HepG2 (cell line): ENCODE measurements at regions not wholly inside any gene's neighbourhood (a gene's known extent, or its start where the extent isn't known, plus 50 kb on each side); places are given as distances from the start of the nearest gene placed in this dataset.

Experiments
- ATAC-seq: fragments of 200-7000 bp; cut with Tn5 transposase; 3 replicates; pipeline ENCODE4 v1.9.1; 2020; ENCODE audit warnings: mild to moderate bottlenecking, moderate library complexity
- BruUV-seq: library from RNA; stranded (reverse); fragments of 400-500 nt; replicated peaks from 2 replicates; lab custom pipeline; 2021; lab: Mats Ljungman, UMichigan
- CTCF ChIA-PET: fragments of 300-600 bp; formaldehyde crosslinking; extraction: SDS; loops from one replicate; lab custom pipeline; 2021; ENCODE audit warnings: low total read pairs, inconsistent platforms, low intra/inter-chr PET ratio; lab: Yijun Ruan, JAX
- POLR2A ChIA-PET: fragments of 350-600 bp; sonication (Branson Sonifier 250); formaldehyde crosslinking; loops from one replicate; lab custom pipeline; 2020; ENCODE audit warnings: antibody characterized with exemption, inconsistent platforms; lab: Yijun Ruan, JAX
- DNase-seq: peaks from one replicate; pipeline ENCODE4 v3.0.0-alpha.2; 2015; ENCODE audit warnings: low spot score
- FAIRE-seq: peaks from 3 replicates; lab custom pipeline; 2011; peaks lifted over from hg19 to GRCh38; lab: Jason Lieb, UNC
- H2AFZ ChIP-seq: one replicate; pipeline ENCODE4 v1.6.1; 2011; ENCODE audit warnings: low read length, inconsistent platforms
- H3K27ac ChIP-seq: fragments of 300-600 bp; 3 replicates; pipeline ENCODE4 v1.8.0; 2011; ENCODE audit warnings: mixed run types, mild to moderate bottlenecking, mixed read lengths, low read length, inconsistent platforms; ENCODE audit not compliant: insufficient read depth; ENCODE audit errors: extremely low read length
- H3K27me3 ChIP-seq, 2 experiments: fragments of 200-600 bp in 1 of 2; 2 replicates in 1 of 2; 3 replicates in 1 of 2; pipeline versions ENCODE4 v1.6.0 to v1.8.0; 2011; ENCODE audit warnings: low read length in 2 of 2, mild to moderate bottlenecking in 2 of 2, moderate library complexity in 2 of 2, inconsistent platforms in 1 of 2; ENCODE audit not compliant: insufficient read depth in 2 of 2, control insufficient read depth in 1 of 2
- H3K36me3 ChIP-seq, 2 experiments: fragments of 200-600 bp in 1 of 2; replicated peaks in 1 of 2; 2 replicates in 1 of 2; 3 replicates in 1 of 2; pipeline versions ENCODE4 v1.5.1 to v1.8.0; 2011; ENCODE audit warnings: low read length in 2 of 2, inconsistent platforms in 1 of 2; ENCODE audit not compliant: insufficient read depth in 2 of 2, control insufficient read depth in 1 of 2
- H3K4me1 ChIP-seq: 2 replicates; pipeline ENCODE4 v1.5.1; 2012; ENCODE audit warnings: low read length, inconsistent platforms; ENCODE audit not compliant: insufficient read depth
- H3K4me2 ChIP-seq: 2 replicates; pipeline ENCODE4 v1.6.0; 2011; ENCODE audit warnings: low read depth, low read length, inconsistent platforms
- H3K4me3 ChIP-seq, 3 experiments: fragments of 200-600 bp in 1 of 3; sonication (generic), shearing (Covaris generic) in 1 of 3; replicated peaks in 1 of 3; 2 replicates each; pipeline ENCODE4 v1.5.1; 2011 to 2016; ENCODE audit warnings: low read length in 3 of 3, inconsistent platforms in 2 of 3, low read depth in 2 of 3, mild to moderate bottlenecking in 2 of 3, control low read depth in 1 of 3, mixed read lengths in 1 of 3; ENCODE audit not compliant: insufficient read depth in 1 of 3
- H3K79me2 ChIP-seq: one replicate; pipeline ENCODE4 v1.6.1; 2011; ENCODE audit warnings: low read length, inconsistent platforms; ENCODE audit not compliant: insufficient read depth
- H3K9ac ChIP-seq: 2 replicates; pipeline ENCODE4 v1.6.0; 2011; ENCODE audit warnings: mild to moderate bottlenecking, low read depth, low read length, inconsistent platforms; ENCODE audit not compliant: insufficient read depth
- H3K9me3 ChIP-seq: 2 replicates; pipeline ENCODE4 v1.5.1; 2012; ENCODE audit warnings: mild to moderate bottlenecking, low read length
- H4K20me1 ChIP-seq: 2 replicates; pipeline ENCODE4 v1.6.0; 2011; ENCODE audit warnings: inconsistent platforms, mild to moderate bottlenecking, low read length, moderate library complexity; ENCODE audit not compliant: insufficient read depth
- AGO2 ChIP-seq: fragments of 200-400 bp; formaldehyde crosslinking; optimal IDR thresholded peaks from 2 replicates; pipeline ENCODE3; 2017; ENCODE audit warnings: mild to moderate bottlenecking, low read depth, low read length, moderate library complexity
- ARHGAP35 ChIP-seq: sonication (generic); formaldehyde crosslinking; IDR thresholded peaks from 2 replicates; pipeline ENCODE4 v1.9.0; 2022; ENCODE audit warnings: mild to moderate bottlenecking, inconsistent platforms, moderate library complexity, missing genetic modification reagents, borderline replicate concordance
- FOXP1 ChIP-seq, 2 experiments: fragments of 450-650 bp in 1 of 2; IDR thresholded peaks; 2 replicates each; pipeline ENCODE4 v1.6.1; 2017 to 2018; ENCODE audit warnings: antibody characterized with exemption in 1 of 2
- FUBP1 ChIP-seq: sonication (generic); formaldehyde crosslinking; IDR thresholded peaks from 2 replicates; pipeline ENCODE4 v1.5.1; 2020; ENCODE audit warnings: missing genetic modification reagents, mild to moderate bottlenecking, borderline replicate concordance
- HOXA3 ChIP-seq: sonication (generic); formaldehyde crosslinking; IDR thresholded peaks from 2 replicates; pipeline ENCODE4 v1.5.0; 2020; ENCODE audit warnings: missing genetic modification reagents
- JDP2 ChIP-seq: sonication (generic); formaldehyde crosslinking; IDR thresholded peaks from 2 replicates; pipeline ENCODE4 v1.8.1; 2022; ENCODE audit warnings: missing genetic modification reagents, borderline replicate concordance
- MTA3 ChIP-seq: sonication (generic); formaldehyde crosslinking; IDR thresholded peaks from 2 replicates; pipeline ENCODE4 v1.4.0; 2020; ENCODE audit warnings: missing genetic modification reagents
- NFIC ChIP-seq: IDR thresholded peaks from 2 replicates; pipeline ENCODE4 v1.6.1; 2012; ENCODE audit warnings: mild to moderate bottlenecking, low read length, inconsistent platforms
- ZBTB43 ChIP-seq: sonication (generic); formaldehyde crosslinking; conservative IDR thresholded peaks from 2 replicates; pipeline ENCODE4 v1.4.0; 2020; ENCODE audit warnings: missing genetic modification reagents
- WGBS: methylation state at CpG from one replicate; pipeline ENCODE4 v1.1.6; 2017; ENCODE audit warnings: low lambda C conversion rate; 5-methylcytosine and 5-hydroxymethylcytosine counted together
- in situ Hi-C: cut with HindIII; loops from 2 replicates; pipeline ENCODE4 v1.10.0; 2017; ENCODE audit warnings: low pct_unique_long_range_greater_than_20kb; ENCODE audit not compliant: extremely low pct_ligation_motif_present
- intact Hi-C: fragments of 100-400 bp; cut with micrococcal nuclease; formaldehyde crosslinking; loops from one replicate; pipeline ENCODE4 v1.10.0; 2022; ENCODE audit not compliant: unreplicated experiment

- in situ Hi-C loops (no loop called here), intact Hi-C loops (no loop called here)
- POLR2A ChIA-PET: no interaction called here
- FAIRE-seq: no peak
- Histone ChIP-seq H3K4me2 (no peak overlapping the region), H3K4me3 (no peak overlapping the region), H3K4me1 (no peaks in the 10 kb centered on the region), H3K9ac (no peak overlapping the region), H4K20me1 (no peaks in the 10 kb centered on the region), H3K27ac (no peak overlapping the region), H3K9me3 (peaks cover 69% of the 10 kb centered on the region), H3K79me2 (no peaks in the 10 kb centered on the region), H3K36me3 (no peaks in the 10 kb centered on the region), H2AFZ (no peak overlapping the region), H3K27me3 (no peaks in the 10 kb centered on the region)
- no peak for ATAC-seq
- WGBS: 7% methylated on average over 1 of the region's 1 CpG
- TF ChIP-seq FUBP1 (CRISPR knock-in tag) (no peak), JDP2 (no peak), ARHGAP35 (CRISPR knock-in tag) (no peak), HOXA3 (CRISPR knock-in tag) (no peak), FOXP1 (IDR thresholded peaks at IDR 0.05) (no peak), FOXP1 (CRISPR knock-in tag; IDR thresholded peaks at IDR 0.05) (no peak), ZBTB43 (CRISPR knock-in tag) (no peak), AGO2 (no peak), MTA3 (CRISPR knock-in tag) (no peak), NFIC (no peak)
- no peak for DNase-seq
- CTCF ChIA-PET: no interaction called here
- no TSS peak for BruUV-seq
These were observed 54.5 kb upstream of the PRKD1 start for GRCh38 chr14:29982171-29982570.
